ENCODE measurements at regions not wholly inside any gene's neighbourhood (a gene's known extent, or its start where the extent isn't known, plus 50 kb on each side); places are given as distances from the start of the nearest gene placed in this dataset.
"Not testable (repeated sequence)": the region's sequence is repeated elsewhere in the genome, so short reads cannot be mapped to it uniquely, and the experiment has no call there.

DNA sequence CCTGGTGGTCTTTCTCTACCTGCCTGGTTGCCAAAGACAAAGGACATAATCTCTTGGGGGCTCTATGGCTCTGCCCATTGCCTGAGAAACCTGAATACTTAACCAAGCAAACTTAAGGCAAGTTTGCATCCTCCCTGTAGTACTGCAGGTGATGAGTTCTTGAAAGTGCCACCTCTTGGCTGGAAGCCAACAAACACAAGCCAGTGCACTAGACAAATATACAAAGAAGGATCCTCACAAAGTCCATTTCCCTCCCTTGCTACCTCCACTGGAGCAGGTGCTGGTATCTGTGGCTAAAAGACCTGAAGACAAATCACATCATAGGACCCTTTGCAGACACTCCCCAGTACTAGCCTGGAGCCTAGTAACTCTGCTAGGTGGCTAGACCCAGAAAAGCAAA lies 772.3 kb downstream of the SI start:
- no peak overlapping the region for H3K4ac ChIP-seq (ENCODE audit: low read depth in 1 of 2, low read length in 2 of 2)
- H2BK15ac ChIP-seq (ENCODE audit: low read depth, poor library complexity, severe bottlenecking), result no peak overlapping the region
- no peak overlapping the region for H2AK5ac ChIP-seq (ENCODE audit: low read length, severe bottlenecking)
- H2BK5ac ChIP-seq (ENCODE audit: low read depth, low read length, poor library complexity, severe bottlenecking), result no peak overlapping the region
- no peak overlapping the region for H2BK12ac ChIP-seq (ENCODE audit: low read length in 2 of 2)
- H3K27me3 ChIP-seq (ENCODE audit: control insufficient read depth in 1 of 2, insufficient read depth in 1 of 2, low read length in 2 of 2), result no peaks in the 10 kb centered on the region
- H3K36me3 ChIP-seq (ENCODE audit: control insufficient read depth in 1 of 2, insufficient read depth in 2 of 2, low read depth in 1 of 2, low read length in 2 of 2), result no peaks in the 10 kb centered on the region
- no peak overlapping the region for H3K14ac ChIP-seq (ENCODE audit: low read length in 2 of 2)
- no peak overlapping the region for H3K18ac ChIP-seq (ENCODE audit: low read depth in 1 of 2, low read length in 2 of 2)
- no peak overlapping the region for H2AFZ ChIP-seq (ENCODE audit: low read depth, low read length)
- no peak overlapping the region for H3K27ac ChIP-seq (ENCODE audit: low read length, poor library complexity, severe bottlenecking)
- H3K4me2 ChIP-seq (ENCODE audit: low read length, poor library complexity, severe bottlenecking), result no peak overlapping the region
- H4K91ac ChIP-seq (ENCODE audit: low read length), result no peak overlapping the region
- no peak overlapping the region for H4K8ac ChIP-seq (ENCODE audit: low read length)
- no peak overlapping the region for H3K23ac ChIP-seq (ENCODE audit: low read length in 2 of 2)
- no peak overlapping the region for H3K4me3 ChIP-seq (ENCODE audit: insufficient read depth in 1 of 2, low read depth in 1 of 2, low read length in 2 of 2)
- H3K9me3 ChIP-seq (ENCODE audit: control insufficient read depth, low read length), result peaks cover 8% of the 10 kb centered on the region
- H3K4me1 ChIP-seq (ENCODE audit: control insufficient read depth, insufficient read depth, low read depth, low read length), result no peaks in the 10 kb centered on the region
- H3K79me1 ChIP-seq (replicated peaks; ENCODE audit: low read length, poor library complexity, severe bottlenecking), result no peaks in the 10 kb centered on the region
- H3K9ac ChIP-seq (ENCODE audit: low read length), result no peak overlapping the region
- no peak overlapping the region for H2BK120ac ChIP-seq (ENCODE audit: low read depth, low read length)
- no peak for DNase-seq

DNA sequence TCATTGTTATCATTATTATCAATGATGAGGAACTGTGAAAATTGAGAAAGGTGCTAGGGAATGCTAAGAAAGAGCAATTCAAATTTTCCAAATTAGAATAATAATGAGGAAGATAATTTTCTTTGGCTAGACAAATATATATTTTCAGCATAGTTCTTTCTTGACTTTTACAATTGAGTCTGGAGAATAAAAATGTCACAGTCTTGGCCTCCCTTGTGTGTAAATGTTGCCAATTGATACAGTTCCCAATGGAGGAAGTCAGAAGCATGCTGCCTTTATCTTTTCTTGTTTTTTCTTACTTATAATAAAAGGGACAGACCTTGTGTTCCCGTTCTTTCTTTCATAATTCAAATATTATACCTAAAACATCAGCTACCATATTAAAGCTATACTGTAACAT lies 774.4 kb downstream of the SI start:
- Histone ChIP-seq H3K4me3 (ENCODE audit: insufficient read depth in 1 of 2, low read depth in 1 of 2, low read length in 2 of 2) (no peak overlapping the region), H3K79me1 (replicated peaks; ENCODE audit: low read length, poor library complexity, severe bottlenecking) (no peaks in the 10 kb centered on the region), H3K27me3 (ENCODE audit: control insufficient read depth in 1 of 2, insufficient read depth in 1 of 2, low read length in 2 of 2) (no peaks in the 10 kb centered on the region), H3K4me1 (ENCODE audit: control insufficient read depth, insufficient read depth, low read depth, low read length) (no peaks in the 10 kb centered on the region), H3K18ac (ENCODE audit: low read depth in 1 of 2, low read length in 2 of 2) (no peak overlapping the region), H3K27ac (ENCODE audit: low read length, poor library complexity, severe bottlenecking) (no peak overlapping the region), H3K36me3 (ENCODE audit: control insufficient read depth in 1 of 2, insufficient read depth in 2 of 2, low read depth in 1 of 2, low read length in 2 of 2) (no peaks in the 10 kb centered on the region), H3K23ac (ENCODE audit: low read length in 2 of 2) (no peak overlapping the region), H2BK12ac (ENCODE audit: low read length in 2 of 2) (no peak overlapping the region), H2AFZ (ENCODE audit: low read depth, low read length) (no peak overlapping the region), H3K9me3 (ENCODE audit: control insufficient read depth, low read length) (peaks cover 5% of the 10 kb centered on the region), H2BK5ac (ENCODE audit: low read depth, low read length, poor library complexity, severe bottlenecking) (no peak overlapping the region), H3K4ac (ENCODE audit: low read depth in 1 of 2, low read length in 2 of 2) (no peak overlapping the region), H3K9ac (ENCODE audit: low read length) (no peak overlapping the region), H4K91ac (ENCODE audit: low read length) (no peak overlapping the region), H3K14ac (ENCODE audit: low read length in 2 of 2) (no peak overlapping the region), H2AK5ac (ENCODE audit: low read length, severe bottlenecking) (no peak overlapping the region), H4K8ac (ENCODE audit: low read length) (no peak overlapping the region), H3K4me2 (ENCODE audit: low read length, poor library complexity, severe bottlenecking) (no peak overlapping the region), H2BK120ac (ENCODE audit: low read depth, low read length) (no peak overlapping the region), H2BK15ac (ENCODE audit: low read depth, poor library complexity, severe bottlenecking) (no peak overlapping the region)
- 87% methylated on average over 1 of the region's 1 CpG for WGBS
- no peak for DNase-seq

DNA sequence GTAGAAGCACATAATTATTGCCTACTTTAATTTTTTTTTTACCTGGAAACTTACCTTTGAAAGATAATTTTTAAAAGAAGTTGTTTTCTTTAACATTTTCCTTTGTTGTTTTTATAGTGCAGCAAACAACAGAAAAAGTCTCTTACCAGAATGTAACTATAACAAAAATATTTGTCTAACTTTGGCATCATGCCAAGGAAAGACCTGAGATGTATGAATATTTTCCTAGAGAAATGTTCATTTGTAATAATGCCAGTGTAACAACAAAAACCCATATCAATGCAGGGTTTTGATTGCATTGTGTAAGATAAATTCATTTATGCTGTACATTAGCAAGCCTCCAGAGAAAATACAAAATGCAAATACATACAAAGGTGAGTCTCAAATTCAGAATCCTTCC lies 775.7 kb downstream of the SI start:
- no peak overlapping the region for H2BK5ac ChIP-seq (ENCODE audit: low read depth, low read length, poor library complexity, severe bottlenecking)
- no peak overlapping the region for H3K4me2 ChIP-seq (ENCODE audit: low read length, poor library complexity, severe bottlenecking)
- H3K18ac ChIP-seq (ENCODE audit: low read depth in 1 of 2, low read length in 2 of 2), result no peak overlapping the region
- DNase-seq, result no peak
- H3K4ac ChIP-seq (ENCODE audit: low read depth in 1 of 2, low read length in 2 of 2), result no peak overlapping the region
- H3K4me1 ChIP-seq (ENCODE audit: control insufficient read depth, insufficient read depth, low read depth, low read length), result no peaks in the 10 kb centered on the region
- no peak overlapping the region for H3K9ac ChIP-seq (ENCODE audit: low read length)
- no peak overlapping the region for H2AFZ ChIP-seq (ENCODE audit: low read depth, low read length)
- no peak overlapping the region for H2BK15ac ChIP-seq (ENCODE audit: low read depth, poor library complexity, severe bottlenecking)
- no peak overlapping the region for H3K27ac ChIP-seq (ENCODE audit: low read length, poor library complexity, severe bottlenecking)
- H2BK12ac ChIP-seq (ENCODE audit: low read length in 2 of 2), result no peak overlapping the region
- H3K9me3 ChIP-seq (ENCODE audit: control insufficient read depth, low read length), result no peaks in the 10 kb centered on the region
- no peak overlapping the region for H2AK5ac ChIP-seq (ENCODE audit: low read length, severe bottlenecking)
- H3K79me1 ChIP-seq (replicated peaks; ENCODE audit: low read length, poor library complexity, severe bottlenecking), result no peaks in the 10 kb centered on the region
- no peaks in the 10 kb centered on the region for H3K36me3 ChIP-seq (ENCODE audit: control insufficient read depth in 1 of 2, insufficient read depth in 2 of 2, low read depth in 1 of 2, low read length in 2 of 2)
- no peak overlapping the region for H3K14ac ChIP-seq (ENCODE audit: low read length in 2 of 2)
- no peak overlapping the region for H2BK120ac ChIP-seq (ENCODE audit: low read depth, low read length)
- H3K4me3 ChIP-seq (ENCODE audit: insufficient read depth in 1 of 2, low read depth in 1 of 2, low read length in 2 of 2), result no peak overlapping the region
- no peak overlapping the region for H4K91ac ChIP-seq (ENCODE audit: low read length)
- no peak overlapping the region for H3K23ac ChIP-seq (ENCODE audit: low read length in 2 of 2)
- H3K27me3 ChIP-seq (ENCODE audit: control insufficient read depth in 1 of 2, insufficient read depth in 1 of 2, low read length in 2 of 2), result no peaks in the 10 kb centered on the region
- no peak overlapping the region for H4K8ac ChIP-seq (ENCODE audit: low read length)

DNA sequence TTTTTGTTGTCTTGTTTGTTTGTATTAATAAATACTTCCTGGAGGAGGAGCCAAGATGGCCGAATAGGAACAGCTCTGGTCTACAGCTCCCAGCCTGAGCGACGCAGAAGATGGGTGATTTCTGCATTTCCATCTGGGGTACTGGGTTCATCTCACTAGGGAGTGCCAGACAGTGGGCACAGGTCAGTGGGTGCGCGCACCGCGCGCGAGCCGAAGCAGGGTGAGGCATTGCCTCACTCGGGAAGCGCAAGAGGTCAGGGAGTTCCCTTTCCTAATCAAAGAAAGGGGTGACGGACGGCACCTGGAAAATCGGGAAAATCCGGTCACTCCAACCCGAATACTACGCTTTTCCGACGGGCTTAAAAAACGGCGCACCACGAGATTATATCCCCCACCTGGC lies 786.8 kb downstream of the SI start:
- DNase-seq; H3K9ac ChIP-seq (ENCODE audit: low read length); H3K36me3 ChIP-seq (ENCODE audit: control insufficient read depth in 1 of 2, insufficient read depth in 2 of 2, low read depth in 1 of 2, low read length in 2 of 2); H3K9me3 ChIP-seq (ENCODE audit: control insufficient read depth, low read length); H4K8ac ChIP-seq (ENCODE audit: low read length); H3K79me1 ChIP-seq (replicated peaks; ENCODE audit: low read length, poor library complexity, severe bottlenecking); H2BK5ac ChIP-seq (ENCODE audit: low read depth, low read length, poor library complexity, severe bottlenecking); H3K4me1 ChIP-seq (ENCODE audit: control insufficient read depth, insufficient read depth, low read depth, low read length); H3K14ac ChIP-seq (ENCODE audit: low read length in 2 of 2); H3K27ac ChIP-seq (ENCODE audit: low read length, poor library complexity, severe bottlenecking); H3K27me3 ChIP-seq (ENCODE audit: control insufficient read depth in 1 of 2, insufficient read depth in 1 of 2, low read length in 2 of 2); H2BK15ac ChIP-seq (ENCODE audit: low read depth, poor library complexity, severe bottlenecking); H3K4me2 ChIP-seq (ENCODE audit: low read length, poor library complexity, severe bottlenecking); H3K4me3 ChIP-seq (ENCODE audit: insufficient read depth in 1 of 2, low read depth in 1 of 2, low read length in 2 of 2); H3K18ac ChIP-seq (ENCODE audit: low read depth in 1 of 2, low read length in 2 of 2); H2AK5ac ChIP-seq (ENCODE audit: low read length, severe bottlenecking); H4K91ac ChIP-seq (ENCODE audit: low read length); H2AFZ ChIP-seq (ENCODE audit: low read depth, low read length); H2BK12ac ChIP-seq (ENCODE audit: low read length in 2 of 2); H3K23ac ChIP-seq (ENCODE audit: low read length in 2 of 2); H2BK120ac ChIP-seq (ENCODE audit: low read depth, low read length); H3K4ac ChIP-seq (ENCODE audit: low read depth in 1 of 2, low read length in 2 of 2): not testable (repeated sequence)
- 98% methylated on average over 23 of the region's 23 CpGs for WGBS

All from mesenchymal stem cell (in vitro differentiated cells and primary cell).